ENCODE measurements at regions not wholly inside any gene's neighbourhood (a gene's known extent, or its start where the extent isn't known, plus 50 kb on each side); places are given as distances from the start of the nearest gene placed in this dataset.

GRCh38 chr14:30193101-30193500 lies 265.5 kb upstream of the PRKD1 start:
- TF ChIP-seq, protein P1, sequence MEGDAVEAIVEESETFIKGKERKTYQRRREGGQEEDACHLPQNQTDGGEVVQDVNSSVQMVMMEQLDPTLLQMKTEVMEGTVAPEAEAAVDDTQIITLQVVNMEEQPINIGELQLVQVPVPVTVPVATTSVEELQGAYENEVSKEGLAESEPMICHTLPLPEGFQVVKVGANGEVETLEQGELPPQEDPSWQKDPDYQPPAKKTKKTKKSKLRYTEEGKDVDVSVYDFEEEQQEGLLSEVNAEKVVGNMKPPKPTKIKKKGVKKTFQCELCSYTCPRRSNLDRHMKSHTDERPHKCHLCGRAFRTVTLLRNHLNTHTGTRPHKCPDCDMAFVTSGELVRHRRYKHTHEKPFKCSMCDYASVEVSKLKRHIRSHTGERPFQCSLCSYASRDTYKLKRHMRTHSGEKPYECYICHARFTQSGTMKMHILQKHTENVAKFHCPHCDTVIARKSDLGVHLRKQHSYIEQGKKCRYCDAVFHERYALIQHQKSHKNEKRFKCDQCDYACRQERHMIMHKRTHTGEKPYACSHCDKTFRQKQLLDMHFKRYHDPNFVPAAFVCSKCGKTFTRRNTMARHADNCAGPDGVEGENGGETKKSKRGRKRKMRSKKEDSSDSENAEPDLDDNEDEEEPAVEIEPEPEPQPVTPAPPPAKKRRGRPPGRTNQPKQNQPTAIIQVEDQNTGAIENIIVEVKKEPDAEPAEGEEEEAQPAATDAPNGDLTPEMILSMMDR (conservative IDR thresholded peaks at IDR 0.05; ENCODE audit: low read depth, low read length): no peak
- TF ChIP-seq EZH2phosphoT487 (IDR thresholded peaks at IDR 0.05; ENCODE audit: borderline replicate concordance, low read length): no peak
